NCI-H146 (cell line): ENCODE measurements at regions not wholly inside any gene's neighbourhood (a gene's known extent, or its start where the extent isn't known, plus 50 kb on each side); places are given as distances from the start of the nearest gene placed in this dataset.

Experiments used
- DNase-seq: peaks from one replicate; lab custom pipeline; 2025; lab: John Stamatoyannopoulos, UW

DNA sequence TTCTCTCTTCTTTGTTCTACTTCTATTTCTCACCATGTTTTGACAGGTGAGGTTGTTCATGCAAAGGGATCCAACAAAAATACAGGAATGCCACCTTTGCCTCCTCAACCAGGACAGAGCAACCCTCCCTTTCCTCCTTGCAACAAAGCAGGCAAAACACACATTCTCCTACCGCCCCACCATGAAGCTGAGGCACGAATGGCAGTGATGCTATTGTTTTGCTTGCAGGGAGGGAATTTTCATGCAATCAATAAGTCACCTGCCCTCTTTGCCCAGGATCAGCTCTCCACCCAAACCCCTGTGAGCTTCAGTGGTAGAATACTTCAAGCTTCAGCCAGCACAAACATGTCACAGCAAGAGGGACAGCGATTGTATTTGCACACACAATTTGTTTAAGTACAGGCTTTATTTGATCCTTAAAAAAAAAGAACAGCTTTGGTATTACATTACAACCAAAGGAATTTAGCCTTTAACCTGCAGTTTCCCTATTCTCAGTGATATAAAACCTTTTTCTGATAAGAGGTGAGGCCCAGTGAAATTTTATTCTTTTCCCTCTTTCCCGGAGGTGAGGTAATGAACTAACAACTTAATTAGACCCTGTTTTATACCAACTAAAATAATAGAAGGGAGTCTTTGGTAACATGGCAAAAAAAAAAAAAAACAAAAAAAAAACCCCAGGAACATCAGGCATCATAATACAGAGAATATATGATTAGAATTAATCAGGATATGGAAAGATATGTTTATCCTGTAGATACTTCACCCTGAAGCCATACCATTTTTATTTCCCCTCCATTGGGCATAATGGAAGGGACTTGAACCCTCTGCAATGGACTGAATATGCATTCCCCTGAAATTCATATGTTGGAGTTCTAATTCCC is 87.0 kb upstream of the EEA1 start:
- DNase-seq: peak; percentile 65

DNA sequence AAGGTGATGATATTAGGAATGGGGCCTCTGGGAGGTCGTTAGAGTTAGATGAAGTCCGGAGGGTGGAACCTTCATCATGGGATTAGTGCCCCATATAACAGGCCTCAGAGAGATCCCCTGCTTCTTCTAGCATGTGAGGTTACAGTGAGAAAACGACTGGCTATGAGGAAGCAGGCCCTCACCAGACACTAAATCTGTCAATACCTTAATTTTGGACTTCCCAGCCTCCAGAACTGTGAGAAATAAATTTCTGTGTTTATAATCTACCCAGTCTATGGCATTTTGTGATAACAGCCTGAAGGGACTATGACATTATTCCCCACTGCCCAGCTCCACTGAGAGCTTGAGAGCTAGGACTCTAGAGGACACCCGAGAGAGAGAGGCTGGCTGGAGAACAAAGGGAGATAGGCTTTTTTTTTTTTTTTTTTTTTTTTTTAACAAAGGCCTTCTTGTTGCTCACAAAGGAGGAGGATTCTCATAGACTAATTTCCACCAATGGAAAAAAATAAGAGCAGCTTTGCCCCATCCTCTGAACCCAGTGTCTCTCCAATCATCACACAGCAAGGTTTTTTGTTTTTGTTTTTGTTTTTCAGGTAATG is 87.8 kb upstream of the EEA1 start:
- DNase-seq: no peak

DNA sequence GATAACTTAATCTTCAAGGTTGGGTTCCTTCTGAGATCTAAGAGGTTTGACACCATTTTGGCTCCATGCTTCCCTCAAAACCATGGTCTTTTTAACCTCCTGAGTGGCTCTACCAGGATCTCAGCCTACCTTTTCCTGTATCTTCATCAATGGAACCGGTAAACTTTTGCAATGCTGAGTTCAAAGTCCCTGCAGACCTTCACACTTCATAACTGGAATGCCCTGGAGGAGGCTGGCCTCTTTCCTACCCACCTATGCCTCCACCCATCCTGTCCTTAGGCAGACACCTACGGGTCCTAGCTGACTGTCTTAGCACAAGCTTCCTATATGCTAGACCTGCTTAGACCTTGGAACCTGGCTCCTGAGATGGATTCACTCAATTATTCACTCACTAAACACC is 89.5 kb upstream of the EEA1 start:
- no peak for DNase-seq

DNA sequence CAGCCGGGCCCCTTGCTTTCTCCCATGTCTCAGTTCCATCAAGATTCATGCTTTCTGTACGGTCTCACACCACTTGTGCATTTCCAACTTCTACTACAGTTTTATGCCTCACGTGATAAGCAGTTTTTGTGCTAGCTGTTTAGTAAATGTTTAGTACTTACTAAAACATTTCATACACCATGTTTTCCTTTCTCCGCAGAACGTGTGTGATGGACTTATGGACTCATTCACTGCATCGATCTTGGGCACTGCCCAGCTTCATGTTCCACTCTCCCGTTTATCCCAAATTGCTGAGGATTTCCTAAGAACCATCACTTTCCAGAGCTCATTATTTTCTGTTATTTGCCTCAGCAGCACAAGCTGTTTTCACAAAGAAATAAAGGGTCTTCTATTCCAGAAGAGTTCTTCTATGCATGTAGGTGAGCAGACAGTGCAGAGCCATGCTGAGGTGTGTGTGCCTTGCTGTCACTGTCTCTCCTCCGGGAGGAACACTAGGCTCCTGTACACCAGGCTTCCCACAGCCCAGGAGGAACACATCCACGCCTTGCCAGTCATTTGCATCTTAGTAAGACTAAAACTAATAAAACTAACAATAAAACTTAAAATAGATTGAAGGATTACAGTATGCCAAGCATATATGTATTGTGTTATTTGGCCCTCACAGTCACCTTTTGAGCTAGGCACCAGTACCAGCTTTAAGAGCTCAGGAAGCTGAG is 90.3 kb upstream of the EEA1 start:
- DNase-seq: no peak

DNA sequence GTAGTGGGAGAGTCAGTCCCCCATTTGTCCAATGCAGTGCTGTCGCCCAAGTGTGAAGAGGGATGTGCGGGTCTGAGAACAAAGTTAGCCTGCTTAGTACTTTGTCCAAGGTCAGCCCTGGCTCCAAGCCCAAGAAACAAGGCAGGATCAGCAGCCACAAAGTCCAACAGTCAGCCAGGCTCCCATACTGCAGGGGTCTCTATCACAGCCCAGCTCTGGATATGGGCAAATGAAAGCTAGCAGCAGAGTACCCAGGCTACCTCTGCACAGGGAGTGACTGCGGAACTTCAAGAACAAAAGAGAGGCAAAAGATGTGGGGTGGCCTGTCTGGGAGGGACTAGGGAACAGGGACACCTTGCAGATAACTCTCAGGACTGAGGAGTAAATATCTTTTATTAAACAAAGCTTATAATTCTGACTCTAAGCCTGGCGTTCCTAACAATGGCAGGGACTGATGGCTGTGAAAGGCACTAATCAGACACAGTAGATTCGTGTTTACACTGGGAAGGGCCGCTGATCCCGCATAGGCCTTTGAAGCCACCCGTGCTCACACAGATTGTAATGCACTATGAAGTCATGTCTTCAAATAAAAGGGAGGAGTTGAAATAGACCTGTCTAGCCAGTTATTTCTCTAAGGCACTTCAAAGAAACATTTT is 91.0 kb upstream of the EEA1 start:
- no peak for DNase-seq

DNA sequence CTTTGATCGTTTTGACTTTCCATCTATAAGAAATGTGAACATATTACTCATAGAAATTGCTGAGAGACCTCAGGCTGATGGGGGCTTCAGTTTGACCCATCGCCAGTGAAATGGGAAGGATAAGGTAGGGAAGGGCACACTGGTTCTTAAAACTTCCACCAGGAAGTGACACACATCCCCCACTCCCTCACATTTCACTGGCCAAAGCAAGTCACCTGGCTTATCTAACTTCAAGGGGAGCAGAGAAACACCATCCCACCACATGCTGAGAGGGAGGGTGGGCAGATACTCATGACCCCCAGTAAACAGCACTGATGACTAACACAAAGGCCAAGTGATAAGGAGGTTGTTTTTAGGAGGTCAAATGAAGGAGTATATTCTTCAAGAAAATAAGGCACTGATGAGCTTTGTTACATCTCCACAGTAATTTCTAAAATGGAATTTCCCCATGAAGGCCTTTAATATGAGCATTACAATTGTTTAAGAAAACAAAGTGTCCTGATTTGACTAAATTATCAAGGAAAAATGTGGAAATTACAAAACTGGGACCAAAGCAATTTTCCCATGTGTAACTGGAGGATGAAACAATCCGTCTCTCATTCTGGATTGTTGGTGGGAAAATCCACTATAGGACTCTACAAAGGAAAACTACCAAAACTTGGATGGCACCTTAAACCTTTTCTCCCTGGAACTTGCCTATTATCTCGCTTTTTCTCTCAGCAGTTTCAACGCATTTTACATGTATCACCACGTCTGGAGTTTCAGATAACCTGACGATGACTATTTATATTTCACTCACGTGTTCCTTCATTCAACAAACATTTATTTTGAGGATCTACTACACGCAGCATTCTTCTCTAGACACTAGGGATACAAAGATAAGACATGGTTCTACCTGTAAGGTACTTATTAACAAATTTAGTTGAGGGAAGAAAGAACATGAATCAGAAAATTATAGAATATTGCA is 91.8 kb upstream of the EEA1 start:
- no peak for DNase-seq

DNA sequence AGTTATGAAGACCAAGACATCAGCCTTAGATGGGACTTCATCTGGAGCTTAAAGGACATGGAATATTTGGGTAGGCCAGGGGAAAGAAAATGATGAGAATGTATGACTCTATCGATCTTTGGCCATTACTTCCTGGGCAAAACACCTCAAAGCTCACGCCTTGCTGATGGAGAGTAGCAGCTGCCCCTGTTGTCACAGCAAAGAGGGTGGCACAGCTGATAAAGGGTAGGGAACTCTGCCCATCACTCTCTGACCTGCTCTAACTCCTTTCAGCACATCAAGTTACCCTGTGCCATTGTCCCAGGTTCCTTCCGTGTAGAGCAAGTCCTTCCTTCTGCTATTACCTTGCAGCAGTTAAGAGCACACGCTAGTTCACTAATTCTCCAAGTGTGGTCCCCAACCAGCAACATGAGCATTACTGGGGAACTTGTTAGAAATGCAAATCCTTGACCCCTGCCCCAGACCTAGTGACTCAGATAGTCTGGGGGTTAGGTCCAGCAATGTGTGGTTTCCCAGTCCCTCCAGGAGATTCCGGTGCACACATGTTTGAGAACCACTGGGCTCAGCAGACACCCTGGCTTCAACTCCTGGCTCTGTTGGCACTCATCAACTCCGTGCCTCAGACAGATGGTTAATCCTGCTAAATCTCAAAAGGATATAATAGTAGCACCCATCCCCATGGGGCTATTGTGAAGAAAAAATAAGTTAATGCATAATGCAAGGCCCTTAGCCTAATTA is 93.7 kb upstream of the EEA1 start:
- DNase-seq: no peak

DNA sequence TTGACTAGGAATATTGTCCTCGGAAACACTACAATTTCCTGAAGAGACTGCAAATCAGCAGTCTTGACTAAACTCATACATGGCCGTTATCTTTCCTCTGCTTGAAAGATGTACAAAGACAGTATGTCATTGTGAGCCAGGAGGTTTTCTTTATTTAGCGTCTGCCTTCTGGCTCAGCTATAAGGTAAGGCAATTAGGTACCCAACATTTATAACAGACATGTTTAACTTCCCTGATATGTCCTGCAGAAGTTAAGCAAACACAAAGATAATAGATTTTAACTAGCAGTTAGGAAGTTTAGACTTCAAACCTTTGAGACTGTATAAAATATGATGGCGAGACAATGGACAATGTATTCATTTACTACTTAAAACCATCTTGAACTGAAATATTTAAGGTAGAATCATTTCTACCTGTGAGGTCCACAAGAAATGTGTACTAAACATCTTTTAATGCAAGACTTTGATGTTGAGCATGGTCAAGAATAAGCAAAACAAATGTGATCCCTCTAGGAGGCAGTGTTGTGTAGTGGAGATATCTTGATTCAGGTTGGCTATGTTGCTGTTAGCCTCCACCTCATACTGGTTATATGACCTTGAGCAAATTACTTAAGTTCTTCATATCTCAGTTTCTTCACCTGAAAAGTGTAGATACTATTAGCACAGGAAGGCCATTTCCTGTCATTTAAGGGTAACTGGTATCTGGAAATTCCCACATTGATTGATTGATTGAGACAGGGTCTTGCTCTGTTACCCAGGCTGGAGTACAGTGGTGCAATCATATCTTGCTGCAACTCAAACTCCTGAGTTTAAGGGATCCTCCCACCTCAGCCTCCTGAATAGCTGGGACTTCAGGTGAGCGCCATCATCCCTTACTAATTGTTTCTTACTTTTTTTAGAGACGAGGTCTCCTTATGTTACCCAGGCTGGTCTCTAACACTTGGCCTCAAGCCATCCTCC is 96.3 kb upstream of the EEA1 start:
- peak; percentile 2 for DNase-seq

DNA sequence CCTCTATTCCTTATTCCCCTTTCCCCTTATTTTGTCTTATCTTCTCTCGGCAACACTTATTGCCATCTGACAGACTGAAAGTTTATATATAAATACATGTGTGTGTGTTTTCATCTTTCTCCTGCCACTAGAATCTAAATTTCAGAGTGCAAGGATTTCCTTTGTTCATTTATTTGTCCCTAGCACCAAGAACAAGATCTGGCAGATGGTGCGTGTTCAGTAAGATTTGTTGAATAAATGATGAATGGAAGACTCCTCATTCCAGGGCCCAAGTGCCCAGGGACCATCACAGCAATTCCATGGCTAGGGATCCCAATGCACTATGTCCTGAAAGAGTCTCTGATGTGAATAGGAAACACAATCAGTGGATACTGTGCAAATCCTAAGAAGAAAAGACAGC is 97.9 kb upstream of the EEA1 start:
- DNase-seq: no peak

DNA sequence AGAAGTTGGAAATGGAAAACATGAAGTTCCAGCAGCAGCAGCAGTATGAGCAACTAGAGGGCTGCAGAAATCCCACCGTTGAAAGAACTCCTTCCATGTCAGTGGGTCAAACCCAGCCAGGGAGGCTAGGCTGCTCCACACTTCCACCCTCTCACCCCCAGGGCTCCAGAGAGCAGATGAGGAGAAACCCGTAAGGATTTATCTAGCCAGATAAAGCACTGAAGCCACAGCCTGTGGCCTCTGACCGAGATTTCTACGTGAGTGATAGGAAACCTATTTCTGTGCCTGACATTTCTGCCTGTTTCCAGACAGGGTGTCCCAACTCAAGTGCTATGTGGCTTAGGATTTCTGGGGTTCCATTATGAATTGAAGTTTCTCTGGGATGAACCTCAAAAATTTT is 100.0 kb upstream of the EEA1 start:
- no peak for DNase-seq

DNA sequence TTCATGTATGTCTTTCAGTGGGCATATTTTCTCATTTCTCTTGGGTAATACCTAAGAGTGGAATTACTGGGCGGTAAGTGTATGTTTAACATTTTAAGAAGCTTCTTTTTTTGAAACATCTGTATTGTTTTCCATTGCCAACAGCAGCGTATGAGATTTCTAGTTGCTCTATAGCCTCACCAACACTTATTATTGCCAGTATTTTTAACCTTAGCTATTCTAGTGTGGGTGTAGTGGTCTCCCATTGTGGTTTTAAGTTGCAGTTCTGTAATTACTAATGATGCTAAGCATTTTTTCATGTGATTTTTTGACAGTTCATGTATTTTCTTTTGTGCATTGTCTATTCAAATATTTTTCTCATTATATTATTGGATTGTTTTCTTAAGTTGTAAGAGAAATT is 101.9 kb upstream of the EEA1 start:
- no peak for DNase-seq

DNA sequence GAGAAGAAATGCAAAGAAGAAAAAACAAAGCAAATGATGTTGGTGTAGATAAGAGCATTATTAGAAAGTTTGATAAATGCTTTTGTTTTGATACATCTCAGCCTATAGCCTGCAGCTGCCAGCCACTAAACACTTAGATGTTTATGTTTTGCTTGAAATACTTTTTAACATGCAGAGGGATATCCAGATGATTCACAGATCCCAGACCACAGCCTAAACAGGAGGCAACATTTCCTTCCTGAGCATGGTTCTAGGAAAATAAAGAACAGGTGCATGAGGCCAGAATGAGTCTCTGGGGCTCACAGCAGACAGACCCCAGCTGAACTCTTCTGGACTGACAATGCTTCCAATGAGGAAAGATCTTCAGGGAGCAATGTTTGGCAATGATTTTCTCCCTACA is 103.7 kb upstream of the EEA1 start:
- no peak for DNase-seq

DNA sequence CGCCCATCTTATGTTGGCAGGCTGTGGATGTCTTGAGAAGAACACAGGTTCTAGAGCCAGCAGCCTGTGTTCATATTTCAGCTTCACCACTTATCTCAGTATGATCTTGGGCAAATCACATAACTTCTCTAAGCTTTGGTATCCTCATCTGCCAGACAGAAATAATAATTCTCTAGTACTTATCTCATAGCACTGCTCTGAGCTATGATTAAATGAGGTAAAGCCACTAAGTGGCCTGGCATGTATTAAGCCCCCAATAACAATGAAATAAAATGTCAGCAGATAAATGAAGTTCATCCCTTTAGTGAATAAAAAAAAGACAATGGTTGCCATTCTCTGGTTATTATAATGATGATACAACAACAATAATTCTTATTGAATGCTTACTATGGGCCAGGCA is 104.9 kb upstream of the EEA1 start:
- DNase-seq: no peak

DNA sequence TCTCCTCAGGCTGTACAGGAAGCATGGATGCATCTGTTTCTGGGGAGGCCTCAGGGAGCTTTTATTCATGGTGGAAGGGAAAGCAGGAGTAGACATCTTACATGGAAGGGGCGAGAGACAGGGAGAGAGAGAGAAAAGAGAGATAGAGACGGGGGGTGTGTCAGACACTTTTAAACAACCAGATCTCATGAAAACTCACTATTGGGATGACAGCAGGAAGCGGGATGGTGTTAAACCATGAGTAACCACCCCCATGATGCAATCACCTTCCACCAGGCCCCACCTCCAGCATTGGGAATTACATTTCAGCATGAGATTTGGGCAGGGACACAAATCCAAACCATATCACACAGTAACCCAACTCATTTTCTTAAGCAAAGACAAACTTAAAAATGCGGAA is 110.0 kb upstream of the EEA1 start:
- no peak for DNase-seq

DNA sequence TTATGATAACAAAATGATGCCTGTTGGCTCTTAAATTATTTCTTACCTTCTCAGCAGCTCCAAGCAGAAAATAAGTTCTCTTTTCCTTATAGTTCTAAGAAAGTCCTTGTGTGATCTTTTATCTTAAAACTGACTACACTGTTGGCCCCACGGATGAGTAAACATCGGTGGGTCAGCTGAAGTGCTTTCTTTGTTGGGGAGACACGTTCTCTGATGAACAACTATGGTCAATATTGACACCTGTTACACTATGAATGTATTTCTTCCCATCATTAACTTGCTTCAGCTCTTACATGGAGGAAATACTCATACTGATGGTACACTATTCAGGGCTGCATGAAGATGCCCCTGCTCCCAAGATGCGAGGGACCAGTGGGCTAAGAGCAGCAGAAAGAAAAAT is 110.8 kb upstream of the EEA1 start:
- DNase-seq: no peak

DNA sequence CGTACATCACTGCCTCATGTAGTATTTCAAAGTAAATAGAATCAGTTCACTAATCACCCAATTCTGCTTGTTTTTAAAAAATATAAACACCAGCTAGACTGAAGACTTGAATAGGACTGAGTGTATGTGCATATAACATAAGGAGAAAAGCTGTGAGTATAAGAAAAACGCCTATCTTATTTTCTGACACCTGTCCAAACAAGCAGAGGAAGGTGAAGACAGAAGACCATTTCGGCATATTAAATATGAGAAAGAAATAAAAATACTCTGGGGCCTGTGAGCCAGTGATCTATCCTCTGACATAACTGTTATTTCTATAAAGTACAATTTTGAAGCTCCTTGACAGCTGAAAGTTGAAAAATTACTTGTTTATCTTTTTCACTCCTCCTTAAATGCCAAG is 111.3 kb upstream of the EEA1 start:
- no peak for DNase-seq

DNA sequence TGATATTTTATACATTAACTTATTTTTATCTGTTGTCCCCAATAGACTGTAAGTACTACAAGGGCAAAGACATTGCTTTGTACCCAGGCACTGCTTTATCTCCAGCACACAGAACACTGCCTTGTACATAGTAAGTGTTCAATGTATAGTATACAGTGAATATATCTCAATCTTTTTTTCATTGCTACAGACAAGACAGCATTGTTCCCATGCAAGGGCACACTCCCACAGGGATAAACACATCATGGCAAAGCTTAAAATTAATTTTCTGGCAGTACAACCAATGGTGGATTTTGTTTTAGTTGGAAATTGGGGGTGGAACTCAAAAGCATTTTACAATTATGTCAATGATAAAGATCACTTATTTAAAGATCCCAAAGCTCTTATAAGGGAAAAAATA is 112.3 kb upstream of the EEA1 start:
- DNase-seq: no peak

DNA sequence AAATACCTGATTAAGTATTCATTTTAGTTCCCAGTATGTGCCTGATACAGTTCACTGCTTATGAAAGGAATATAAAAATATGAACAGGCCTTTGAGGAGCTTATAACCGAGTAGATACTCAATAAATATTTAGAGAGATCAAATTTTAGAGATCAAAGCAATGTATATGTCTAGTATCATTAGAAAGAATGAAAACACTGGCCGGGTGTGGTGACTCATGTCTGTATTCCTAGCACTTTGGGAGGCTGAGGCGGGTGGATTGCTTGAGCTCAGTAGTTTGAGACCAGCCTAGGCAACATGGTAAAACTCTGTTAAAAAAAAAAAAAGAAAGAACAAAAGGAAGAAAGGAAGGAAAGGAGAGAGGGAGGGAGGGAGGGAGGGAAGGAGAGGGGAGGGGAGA is 113.2 kb upstream of the EEA1 start:
- DNase-seq: no peak

DNA sequence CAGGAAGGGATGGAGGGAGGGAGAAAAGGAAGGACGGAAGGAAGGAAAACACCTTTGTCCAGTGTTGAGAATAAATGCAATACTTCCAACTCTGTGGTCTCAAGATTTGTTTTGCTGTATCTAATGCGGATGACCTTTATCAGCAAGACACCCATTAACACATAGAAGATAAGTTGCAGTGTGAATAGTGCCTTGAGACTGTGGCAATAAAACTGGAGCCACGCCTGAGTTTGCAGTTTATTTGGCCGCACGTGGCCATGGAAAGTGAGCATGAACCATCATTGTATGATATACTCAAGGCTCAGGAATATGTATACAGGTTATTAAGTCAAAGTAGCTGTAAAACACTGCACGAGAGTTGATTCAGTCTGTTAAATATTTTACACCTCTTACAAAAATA is 113.6 kb upstream of the EEA1 start:
- no peak for DNase-seq
